Activated naive CD4-positive, alpha-beta T cell treated with anti-CD3 and anti-CD28 coated beads, Interleukin-2, amount 10 ng/mL, durations not matched to agents 7 days and 5 days (primary cell): ENCODE measurements at regions not wholly inside any gene's neighbourhood (a gene's known extent, or its start where the extent isn't known, plus 50 kb on each side); places are given as distances from the start of the nearest gene placed in this dataset.
"Not testable (repeated sequence)": the region's sequence is repeated elsewhere in the genome, so short reads cannot be mapped to it uniquely, and the experiment has no call there.

Experiments
- CTCF ChIA-PET: fragments of 350-600 bp; sonication (Branson Sonifier 250); formaldehyde crosslinking; loops from one replicate; lab custom pipeline; 2021; ENCODE audit warnings: antibody characterized with exemption; lab: Charles Lee
- DNase-seq: peaks from one replicate; pipeline ENCODE4 v3.0.0-alpha.2; 2020
- H3K27ac Mint-ChIP-seq: one replicate; pipeline ENCODE4 v1.8.0; 2021; ENCODE audit warnings: mild to moderate bottlenecking, moderate library complexity, mixed read lengths
- H3K27me3 Mint-ChIP-seq: one replicate; pipeline ENCODE4 v1.8.0; 2021; ENCODE audit warnings: mild to moderate bottlenecking, mixed read lengths
- H3K36me3 Mint-ChIP-seq: one replicate; pipeline ENCODE4 v1.8.0; 2021; ENCODE audit warnings: mixed read lengths
- H3K4me1 Mint-ChIP-seq: one replicate; pipeline ENCODE4 v1.8.0; 2021; ENCODE audit warnings: mixed read lengths
- H3K4me3 Mint-ChIP-seq: one replicate; pipeline ENCODE4 v1.8.0; 2021; ENCODE audit warnings: mild to moderate bottlenecking, moderate library complexity, mixed read lengths
- H3K9me3 Mint-ChIP-seq: one replicate; pipeline ENCODE4 v1.8.0; 2021; ENCODE audit warnings: mixed read lengths

- H3K27ac Mint-ChIP-seq, H3K36me3 Mint-ChIP-seq, H3K9me3 Mint-ChIP-seq, H3K4me1 Mint-ChIP-seq, DNase-seq, H3K4me3 Mint-ChIP-seq, CTCF ChIA-PET: not testable (repeated sequence)
- peaks cover 21% of the 10 kb centered on the region for H3K27me3 Mint-ChIP-seq
These were observed 82.4 kb upstream of the C15orf39 start for GRCh38 chr15:75119312-75119711.

DNA sequence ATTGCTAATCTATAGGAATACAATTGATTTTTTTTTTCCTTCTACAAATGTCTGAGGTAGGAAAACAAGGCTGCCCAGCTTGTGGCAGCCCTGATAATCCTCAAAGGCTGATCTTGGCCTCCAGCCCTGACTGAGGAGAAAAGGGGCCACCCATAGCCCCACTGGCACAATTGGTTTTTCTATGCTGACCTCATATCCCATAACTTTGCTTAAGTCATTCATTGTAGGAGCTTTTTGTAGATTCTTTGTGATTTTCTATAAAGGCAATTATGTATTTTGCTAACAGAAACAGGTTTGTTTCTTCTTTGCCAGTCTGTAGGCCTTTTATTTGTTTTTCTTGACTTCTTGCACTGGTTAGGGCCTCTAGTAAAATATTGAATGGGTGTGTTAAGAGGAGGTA, 80.2 kb upstream of the C15orf39 start:
- H3K9me3 Mint-ChIP-seq, result no peaks in the 10 kb centered on the region
- H3K27me3 Mint-ChIP-seq, result peaks cover 14% of the 10 kb centered on the region

GRCh38 chr15:75123395-75123794, 78.3 kb upstream of the C15orf39 start:
- Mint-ChIP-seq H3K4me3 (no peak overlapping the region), H3K4me1 (peaks cover 18% of the 10 kb centered on the region), H3K27ac (no peak overlapping the region), H3K27me3 (peaks cover 14% of the 10 kb centered on the region), H3K9me3 (no peaks in the 10 kb centered on the region), H3K36me3 (no peaks in the 10 kb centered on the region)
- CTCF ChIA-PET, result interaction anchor here (1.4 kb wide), 1 partner anchor 24 kb away, joined by 4 read pairs; no protein-coding TSS in a partner anchor
- no peak for DNase-seq

More for the DNA sequence above, 80.2 kb upstream of the C15orf39 start:
- H3K27ac Mint-ChIP-seq, result no peak overlapping the region
- H3K4me1 Mint-ChIP-seq, result peaks cover 9% of the 10 kb centered on the region
- no peak overlapping the region for H3K4me3 Mint-ChIP-seq
- DNase-seq, result no peak
- H3K36me3 Mint-ChIP-seq, result no peaks in the 10 kb centered on the region
- CTCF ChIA-PET, result no interaction called here

DNA sequence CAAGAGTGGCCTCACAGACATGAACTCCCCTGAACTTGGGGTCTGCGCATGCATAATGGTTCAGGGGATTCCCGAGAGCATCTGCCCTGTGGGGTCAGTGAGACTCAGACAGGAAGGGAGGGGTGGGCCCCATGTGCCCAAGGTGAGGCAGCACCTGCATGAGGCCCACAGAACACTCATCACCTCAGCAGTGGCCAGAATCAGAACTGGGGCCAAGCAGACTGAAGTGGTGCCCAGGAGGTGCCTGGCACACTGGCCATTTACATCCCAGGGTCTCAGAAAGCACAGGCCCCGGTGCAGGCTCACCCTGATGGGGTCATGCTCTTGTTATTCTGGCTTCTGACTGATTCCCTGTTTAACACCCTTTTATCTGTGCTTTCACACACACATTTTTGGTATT, 77.4 kb upstream of the C15orf39 start:
- H3K27ac Mint-ChIP-seq, CTCF ChIA-PET: not testable (repeated sequence)

GRCh38 chr15:75125935-75126334, 75.7 kb upstream of the C15orf39 start:
- Mint-ChIP-seq H3K9me3 (no peaks in the 10 kb centered on the region), H3K4me3 (no peak overlapping the region), H3K4me1 (peaks cover 41% of the 10 kb centered on the region), H3K27me3 (peaks cover 11% of the 10 kb centered on the region), H3K36me3 (no peaks in the 10 kb centered on the region), H3K27ac (no peak overlapping the region)
- CTCF ChIA-PET, result no interaction called here
- DNase-seq, result no peak

More for the DNA sequence above, 77.4 kb upstream of the C15orf39 start:
- H3K4me3 Mint-ChIP-seq, DNase-seq, H3K9me3 Mint-ChIP-seq, H3K36me3 Mint-ChIP-seq: not testable (repeated sequence)
- Mint-ChIP-seq H3K27me3 (peaks cover 11% of the 10 kb centered on the region), H3K4me1 (peaks cover 25% of the 10 kb centered on the region)

DNA sequence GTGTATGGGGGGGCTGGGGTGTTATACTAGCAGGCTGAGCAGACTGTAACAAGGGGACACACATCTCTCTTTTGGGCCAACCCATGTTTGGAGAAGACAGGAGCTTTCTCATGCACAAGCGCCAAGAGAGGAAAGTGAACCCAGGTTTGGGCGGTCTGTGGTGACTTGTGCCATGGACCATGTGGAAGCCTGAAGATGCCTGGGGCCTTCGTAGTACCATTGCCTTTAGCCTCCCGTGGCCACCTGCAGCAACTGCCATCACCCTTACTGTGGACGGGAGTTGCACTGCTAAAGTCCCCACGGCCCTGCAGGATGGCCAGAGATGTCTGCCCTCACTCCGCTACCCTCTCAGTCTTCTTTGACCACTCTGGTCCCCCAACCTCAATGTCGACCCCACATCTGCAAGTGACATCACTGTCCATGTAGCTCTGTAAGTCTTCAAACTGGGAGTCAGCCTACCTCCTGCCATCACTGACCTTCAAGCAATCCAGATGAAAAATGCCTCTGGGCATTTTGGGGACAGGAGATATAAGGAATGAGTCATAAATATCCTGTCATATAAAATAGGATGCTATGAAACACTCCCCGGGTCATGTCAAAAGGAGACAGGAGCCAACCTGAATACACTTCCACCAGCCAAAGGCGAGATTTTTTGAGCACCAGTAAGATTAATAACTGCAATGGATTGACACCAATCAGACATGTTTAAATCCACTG, 74.7 kb upstream of the C15orf39 start:
- no peak for DNase-seq
- no peak overlapping the region for H3K4me3 Mint-ChIP-seq
- CTCF ChIA-PET, result interaction anchor here (1.6 kb wide), 1 partner anchor 84 kb away, joined by 3 read pairs; no protein-coding TSS in a partner anchor
- H3K27ac Mint-ChIP-seq, result no peak overlapping the region
- no peaks in the 10 kb centered on the region for H3K9me3 Mint-ChIP-seq
- H3K4me1 Mint-ChIP-seq, result peaks cover 47% of the 10 kb centered on the region
- H3K27me3 Mint-ChIP-seq, result peaks cover 11% of the 10 kb centered on the region
- no peaks in the 10 kb centered on the region for H3K36me3 Mint-ChIP-seq

- Mint-ChIP-seq H3K27ac (no peak overlapping the region), H3K4me3 (no peak overlapping the region), H3K36me3 (no peaks in the 10 kb centered on the region), H3K27me3 (peaks cover 11% of the 10 kb centered on the region), H3K4me1 (peaks cover 38% of the 10 kb centered on the region), H3K9me3 (no peaks in the 10 kb centered on the region)
- DNase-seq, result no peak
- CTCF ChIA-PET, result interaction anchor here (0.8 to 2.2 kb wide), 5 partner anchors 13 to 86 kb away, joined by 3 to 8 read pairs (median 4); partner anchors contain the start of gene C15orf39
These were observed 71.9 kb upstream of the C15orf39 start for GRCh38 chr15:75129788-75130187.

DNA sequence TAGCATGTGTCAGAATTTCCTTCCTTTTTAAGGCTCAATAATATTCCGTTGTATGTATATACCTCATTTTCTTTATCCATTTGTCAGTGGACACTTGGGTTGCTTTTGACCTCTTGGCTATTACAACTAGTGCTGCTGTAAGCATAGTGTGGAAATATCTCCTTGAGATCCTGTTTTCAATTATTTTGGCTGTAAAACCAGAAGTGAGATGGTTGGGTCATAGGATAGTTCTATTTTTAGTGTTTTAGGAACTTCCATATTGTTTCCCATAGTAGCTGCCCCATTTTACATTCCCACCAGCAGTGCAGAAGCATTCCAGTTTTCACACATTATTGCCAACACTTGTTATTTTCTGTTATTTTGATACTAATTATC, 70.4 kb upstream of the C15orf39 start:
- H3K9me3 Mint-ChIP-seq, result no peaks in the 10 kb centered on the region
- H3K4me1 Mint-ChIP-seq, result peaks cover 38% of the 10 kb centered on the region
- CTCF ChIA-PET, result interaction anchor here (0.7 kb wide), 1 partner anchor 169 kb away, joined by 3 read pairs; no protein-coding TSS in a partner anchor
- H3K27me3 Mint-ChIP-seq, result peaks cover 7% of the 10 kb centered on the region
- no peaks in the 10 kb centered on the region for H3K36me3 Mint-ChIP-seq
- H3K27ac Mint-ChIP-seq, result peak overlapping the region; percentile 87
- DNase-seq, result no peak
- H3K4me3 Mint-ChIP-seq, result peak overlapping the region; percentile 37

GRCh38 chr15:75134748-75135147, 66.9 kb upstream of the C15orf39 start:
- CTCF ChIA-PET, result interaction anchor here (0.6 kb wide), 1 partner anchor 37 kb away, joined by 3 read pairs; no protein-coding TSS in a partner anchor
- Mint-ChIP-seq H3K9me3 (no peaks in the 10 kb centered on the region), H3K4me3 (no peak overlapping the region), H3K27ac (no peak overlapping the region), H3K27me3 (peaks cover 14% of the 10 kb centered on the region), H3K4me1 (peaks cover 17% of the 10 kb centered on the region), H3K36me3 (no peaks in the 10 kb centered on the region)
- DNase-seq, result no peak

GRCh38 chr15:75136118-75136517, 65.6 kb upstream of the C15orf39 start:
- H3K27ac Mint-ChIP-seq, result no peak overlapping the region
- H3K4me3 Mint-ChIP-seq, result no peak overlapping the region
- peaks cover 4% of the 10 kb centered on the region for H3K4me1 Mint-ChIP-seq
- DNase-seq, result no peak
- H3K27me3 Mint-ChIP-seq, result peaks cover 22% of the 10 kb centered on the region
- CTCF ChIA-PET, result no interaction called here
- peaks cover 5% of the 10 kb centered on the region for H3K9me3 Mint-ChIP-seq
- peaks cover 1% of the 10 kb centered on the region for H3K36me3 Mint-ChIP-seq

- Mint-ChIP-seq H3K4me3 (no peak overlapping the region), H3K27me3 (peaks cover 22% of the 10 kb centered on the region), H3K9me3 (peaks cover 6% of the 10 kb centered on the region), H3K4me1 (no peaks in the 10 kb centered on the region), H3K36me3 (peaks cover 1% of the 10 kb centered on the region), H3K27ac (no peak overlapping the region)
- CTCF ChIA-PET, result no interaction called here
- no peak for DNase-seq
These were observed 64.9 kb upstream of the C15orf39 start for GRCh38 chr15:75136758-75137157.

- no peak for DNase-seq
- Mint-ChIP-seq H3K9me3 (peaks cover 18% of the 10 kb centered on the region), H3K4me1 (no peaks in the 10 kb centered on the region), H3K27me3 (peaks cover 22% of the 10 kb centered on the region), H3K4me3 (no peak overlapping the region), H3K36me3 (peaks cover 6% of the 10 kb centered on the region), H3K27ac (no peak overlapping the region)
- CTCF ChIA-PET, result no interaction called here
These were observed 63.4 kb upstream of the C15orf39 start for GRCh38 chr15:75138016-75138999.

- H3K36me3 Mint-ChIP-seq, result peaks cover 6% of the 10 kb centered on the region
- H3K27me3 Mint-ChIP-seq, result peaks cover 17% of the 10 kb centered on the region
- H3K4me1 Mint-ChIP-seq, result no peaks in the 10 kb centered on the region
- peaks cover 23% of the 10 kb centered on the region for H3K9me3 Mint-ChIP-seq
- no peak overlapping the region for H3K4me3 Mint-ChIP-seq
- no peak for DNase-seq
- CTCF ChIA-PET, result no interaction called here
- no peak overlapping the region for H3K27ac Mint-ChIP-seq
These were observed 61.4 kb upstream of the C15orf39 start for GRCh38 chr15:75140080-75140879.

DNA sequence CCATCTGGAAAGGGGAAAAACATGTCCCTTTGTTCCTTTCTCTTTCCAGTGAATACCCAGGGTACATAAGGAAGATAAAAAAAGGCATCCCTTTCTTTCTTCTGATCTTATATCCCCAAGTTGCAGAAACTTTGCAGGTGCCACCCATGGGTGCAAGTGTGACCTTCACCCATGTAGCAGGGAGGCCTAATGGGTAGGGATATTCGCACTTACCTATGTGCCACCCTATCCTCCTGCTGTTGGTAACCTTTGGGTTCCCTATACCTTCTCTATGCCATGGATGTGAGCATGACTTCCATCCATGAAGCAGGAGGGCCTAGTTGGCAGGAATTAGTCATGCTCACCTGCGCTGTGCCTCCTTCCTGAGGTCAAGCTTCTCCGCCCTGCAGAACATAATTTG, 59.2 kb upstream of the C15orf39 start:
- Mint-ChIP-seq H3K4me1 (no peaks in the 10 kb centered on the region), H3K36me3 (peaks cover 6% of the 10 kb centered on the region), H3K9me3 (peaks cover 23% of the 10 kb centered on the region), H3K27me3 (peaks cover 17% of the 10 kb centered on the region), H3K4me3 (no peak overlapping the region), H3K27ac (no peak overlapping the region)
- DNase-seq, result no peak
- CTCF ChIA-PET, result no interaction called here
